ENCODE measurements at regions not wholly inside any gene's neighbourhood (a gene's known extent, or its start where the extent isn't known, plus 50 kb on each side); places are given as distances from the start of the nearest gene placed in this dataset.
A peak's percentile ranks its signal among the peaks of the same experiment; 100 is the strongest.
"Not testable (repeated sequence)": the region's sequence is repeated elsewhere in the genome, so short reads cannot be mapped to it uniquely, and the experiment has no call there.

- H3K9me3 Mint-ChIP-seq; H3K4me3 Mint-ChIP-seq; H3K36me3 Mint-ChIP-seq (ENCODE audit: low read depth); H3K27me3 Mint-ChIP-seq (ENCODE audit: insufficient read depth); intact Hi-C loops (cut with micrococcal nuclease); H3K4me1 Mint-ChIP-seq (ENCODE audit: low read depth): not testable (repeated sequence)
- peak overlapping the region; percentile 52 for H3K27ac Mint-ChIP-seq
- DNase-seq (ENCODE audit: low spot score): peak; percentile 68
Observed at GRCh38 chr1:120357046-120357445, 57.8 kb upstream of the NBPF8 start.

- intact Hi-C loops (cut with micrococcal nuclease); H3K4me1 Mint-ChIP-seq (ENCODE audit: low read depth); H3K27me3 Mint-ChIP-seq (ENCODE audit: insufficient read depth); H3K27ac Mint-ChIP-seq; H3K9me3 Mint-ChIP-seq; H3K4me3 Mint-ChIP-seq; H3K36me3 Mint-ChIP-seq (ENCODE audit: low read depth); DNase-seq (ENCODE audit: low spot score): not testable (repeated sequence)
Observed at GRCh38 chr1:120356170-120356569, 58.7 kb upstream of the NBPF8 start.

GRCh38 chr1:120354618-120355184 is 60.1 kb upstream of the NBPF8 start:
- DNase-seq (ENCODE audit: low spot score): peak; percentile 39
- H3K27me3 Mint-ChIP-seq (ENCODE audit: insufficient read depth); H3K9me3 Mint-ChIP-seq; H3K4me1 Mint-ChIP-seq (ENCODE audit: low read depth); H3K36me3 Mint-ChIP-seq (ENCODE audit: low read depth); intact Hi-C loops (cut with micrococcal nuclease): not testable (repeated sequence)
- H3K4me3 Mint-ChIP-seq: peak overlapping the region; percentile 78
- H3K27ac Mint-ChIP-seq: peak overlapping the region; percentile 95

- intact Hi-C loops (cut with micrococcal nuclease); H3K36me3 Mint-ChIP-seq (ENCODE audit: low read depth); DNase-seq (ENCODE audit: low spot score); H3K4me1 Mint-ChIP-seq (ENCODE audit: low read depth); H3K9me3 Mint-ChIP-seq; H3K27me3 Mint-ChIP-seq (ENCODE audit: insufficient read depth): not testable (repeated sequence)
- Mint-ChIP-seq H3K4me3 (peak overlapping the region; percentile 81), H3K27ac (peak overlapping the region; percentile 67)
Observed at GRCh38 chr1:120342231-120343073, 72.4 kb upstream of the NBPF8 start.

- Mint-ChIP-seq H3K27ac (peak overlapping the region; percentile 84), H3K4me3 (peak overlapping the region; percentile 87)
- H3K4me1 Mint-ChIP-seq (ENCODE audit: low read depth); H3K9me3 Mint-ChIP-seq; H3K27me3 Mint-ChIP-seq (ENCODE audit: insufficient read depth); DNase-seq (ENCODE audit: low spot score); intact Hi-C loops (cut with micrococcal nuclease); H3K36me3 Mint-ChIP-seq (ENCODE audit: low read depth): not testable (repeated sequence)
Observed at GRCh38 chr1:120341756-120342155, 73.1 kb upstream of the NBPF8 start.

- Mint-ChIP-seq H3K4me3 (peak overlapping the region; percentile 87), H3K27ac (peak overlapping the region; percentile 67)
- H3K27me3 Mint-ChIP-seq (ENCODE audit: insufficient read depth); H3K36me3 Mint-ChIP-seq (ENCODE audit: low read depth); H3K4me1 Mint-ChIP-seq (ENCODE audit: low read depth); intact Hi-C loops (cut with micrococcal nuclease); H3K9me3 Mint-ChIP-seq: not testable (repeated sequence)
- peak; percentile 56 for DNase-seq (ENCODE audit: low spot score)
Observed at GRCh38 chr1:120340838-120341751, 73.7 kb upstream of the NBPF8 start.

GRCh38 chr1:120315738-120316137 is 99.1 kb upstream of the NBPF8 start:
- intact Hi-C loops (cut with micrococcal nuclease); H3K9me3 Mint-ChIP-seq; H3K36me3 Mint-ChIP-seq (ENCODE audit: low read depth); H3K4me1 Mint-ChIP-seq (ENCODE audit: low read depth); H3K27me3 Mint-ChIP-seq (ENCODE audit: insufficient read depth); DNase-seq (ENCODE audit: low spot score); H3K27ac Mint-ChIP-seq; H3K4me3 Mint-ChIP-seq: not testable (repeated sequence)

GRCh38 chr1:120311930-120312329 is 102.9 kb upstream of the NBPF8 start:
- DNase-seq (ENCODE audit: low spot score); H3K36me3 Mint-ChIP-seq (ENCODE audit: low read depth); intact Hi-C loops (cut with micrococcal nuclease); H3K9me3 Mint-ChIP-seq; H3K4me1 Mint-ChIP-seq (ENCODE audit: low read depth); H3K27ac Mint-ChIP-seq; H3K27me3 Mint-ChIP-seq (ENCODE audit: insufficient read depth); H3K4me3 Mint-ChIP-seq: not testable (repeated sequence)

- H3K27ac Mint-ChIP-seq; H3K4me3 Mint-ChIP-seq; DNase-seq (ENCODE audit: low spot score); H3K9me3 Mint-ChIP-seq; H3K4me1 Mint-ChIP-seq (ENCODE audit: low read depth); H3K36me3 Mint-ChIP-seq (ENCODE audit: low read depth); H3K27me3 Mint-ChIP-seq (ENCODE audit: insufficient read depth); intact Hi-C loops (cut with micrococcal nuclease): not testable (repeated sequence)
Observed at GRCh38 chr1:120308940-120309578, 105.8 kb upstream of the NBPF8 start.

- H3K9me3 Mint-ChIP-seq; DNase-seq (ENCODE audit: low spot score); H3K4me1 Mint-ChIP-seq (ENCODE audit: low read depth); intact Hi-C loops (cut with micrococcal nuclease); H3K27me3 Mint-ChIP-seq (ENCODE audit: insufficient read depth); H3K36me3 Mint-ChIP-seq (ENCODE audit: low read depth); H3K27ac Mint-ChIP-seq; H3K4me3 Mint-ChIP-seq: not testable (repeated sequence)
Observed at GRCh38 chr1:120305046-120305445, 109.8 kb upstream of the NBPF8 start.

- H3K4me3 Mint-ChIP-seq; intact Hi-C loops (cut with micrococcal nuclease); H3K9me3 Mint-ChIP-seq; H3K27ac Mint-ChIP-seq; H3K4me1 Mint-ChIP-seq (ENCODE audit: low read depth); DNase-seq (ENCODE audit: low spot score); H3K27me3 Mint-ChIP-seq (ENCODE audit: insufficient read depth); H3K36me3 Mint-ChIP-seq (ENCODE audit: low read depth): not testable (repeated sequence)
Observed at GRCh38 chr1:120304341-120304740, 110.5 kb upstream of the NBPF8 start.

- H3K36me3 Mint-ChIP-seq (ENCODE audit: low read depth); DNase-seq (ENCODE audit: low spot score); H3K27me3 Mint-ChIP-seq (ENCODE audit: insufficient read depth); intact Hi-C loops (cut with micrococcal nuclease); H3K4me1 Mint-ChIP-seq (ENCODE audit: low read depth); H3K27ac Mint-ChIP-seq; H3K9me3 Mint-ChIP-seq; H3K4me3 Mint-ChIP-seq: not testable (repeated sequence)
Observed at GRCh38 chr1:120299433-120300057, 115.3 kb upstream of the NBPF8 start.
